Astrocyte of the cerebellum (primary cell): ENCODE measurements at regions not wholly inside any gene's neighbourhood (a gene's known extent, or its start where the extent isn't known, plus 50 kb on each side); places are given as distances from the start of the nearest gene placed in this dataset.

Experiments
- DNase-seq: peaks from one replicate; pipeline ENCODE4 v3.0.0-alpha.2; 2011; ENCODE audit warnings: low read depth
- H3K4me3 ChIP-seq: 2 replicates; pipeline ENCODE4 v1.5.1; 2011; ENCODE audit warnings: mild to moderate bottlenecking, low read depth, low read length, moderate library complexity
- CTCF ChIP-seq: IDR thresholded peaks from 2 replicates; pipeline ENCODE4 v1.5.1; 2012; ENCODE audit warnings: low read length, low read depth, moderate library complexity, mild to moderate bottlenecking; ENCODE audit errors: missing control alignments
- in situ Hi-C: cut with HindIII; loops from 2 replicates; pipeline ENCODE4 v1.10.0; 2017; ENCODE audit warnings: low sequenced_read_pairs

DNA sequence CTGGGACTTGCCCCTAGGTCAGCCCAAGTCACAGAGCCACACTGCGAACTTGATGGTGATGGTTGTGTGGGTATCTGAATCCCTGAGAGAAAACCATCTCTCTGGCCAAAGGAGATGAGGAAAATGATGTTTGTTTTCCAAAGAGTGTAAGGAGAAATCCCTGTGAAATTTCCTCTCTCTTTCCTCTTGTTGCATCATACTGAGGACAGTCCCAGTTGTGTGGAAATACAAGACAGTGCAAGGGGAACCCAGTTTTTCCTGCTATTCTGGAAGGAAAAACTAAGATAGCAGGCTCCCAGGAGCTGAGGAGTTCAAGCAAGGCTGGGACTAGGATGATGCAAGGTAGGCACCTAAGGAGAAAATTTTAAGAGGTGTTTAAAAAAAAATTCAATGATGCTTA lies 86.8 kb upstream of the TOM1L1 start:
- no peak overlapping the region for H3K4me3 ChIP-seq
- no peak for DNase-seq
- TF ChIP-seq CTCF: no peak
- in situ Hi-C loops: no loop called here

DNA sequence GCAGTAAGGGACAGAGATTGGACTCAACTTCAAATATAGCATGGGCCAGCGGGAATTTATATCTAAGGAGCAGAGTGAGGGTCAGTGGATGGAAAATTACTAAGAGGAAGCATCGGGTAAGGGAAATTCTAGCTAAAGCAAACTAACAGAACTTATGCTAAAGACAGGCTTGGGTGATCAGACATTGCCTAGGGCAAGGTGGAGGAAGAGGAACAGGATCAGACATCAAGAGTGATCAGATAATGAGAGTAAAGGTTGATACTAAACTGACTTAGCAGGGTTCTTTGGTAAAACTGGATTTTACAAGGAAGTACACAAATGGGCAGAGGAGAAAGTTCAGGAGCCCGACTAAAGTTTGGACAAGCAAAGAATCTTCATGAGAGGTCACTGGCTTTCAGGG lies 86.3 kb upstream of the TOM1L1 start:
- in situ Hi-C loops: no loop called here
- no peak for DNase-seq
- no peak for TF ChIP-seq CTCF
- no peak overlapping the region for H3K4me3 ChIP-seq

GRCh38 chr17:54834086-54834485 lies 66.6 kb upstream of the TOM1L1 start:
- no peak for TF ChIP-seq CTCF
- no peak overlapping the region for H3K4me3 ChIP-seq
- DNase-seq: no peak
- in situ Hi-C loops: no loop called here

DNA sequence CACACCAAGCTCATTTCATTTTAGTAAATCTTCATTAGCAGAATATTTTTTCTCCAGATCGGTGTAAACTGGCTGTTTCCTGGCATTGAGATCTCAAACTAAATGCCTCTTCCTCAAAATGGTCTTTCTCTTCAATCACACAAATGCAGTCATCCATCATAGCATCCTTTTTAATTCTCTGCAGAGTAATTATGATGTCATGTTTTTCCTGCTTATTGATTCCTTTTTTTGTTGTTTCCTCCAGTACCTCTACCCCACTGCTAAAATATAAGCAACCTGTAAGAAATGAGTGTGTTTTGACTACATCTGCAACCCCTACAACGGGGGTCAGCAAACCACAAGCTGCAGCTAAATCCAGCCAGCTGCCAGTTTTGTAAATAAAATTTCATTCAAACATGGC lies 65.6 kb upstream of the TOM1L1 start:
- in situ Hi-C loops: no loop called here
- no peak for DNase-seq
- H3K4me3 ChIP-seq: no peak overlapping the region
- no peak for TF ChIP-seq CTCF

- in situ Hi-C loops: no loop called here
- no peak overlapping the region for H3K4me3 ChIP-seq
- no peak for DNase-seq
- no peak for TF ChIP-seq CTCF
Observed at GRCh38 chr17:54836723-54837462, 63.8 kb upstream of the TOM1L1 start.

DNA sequence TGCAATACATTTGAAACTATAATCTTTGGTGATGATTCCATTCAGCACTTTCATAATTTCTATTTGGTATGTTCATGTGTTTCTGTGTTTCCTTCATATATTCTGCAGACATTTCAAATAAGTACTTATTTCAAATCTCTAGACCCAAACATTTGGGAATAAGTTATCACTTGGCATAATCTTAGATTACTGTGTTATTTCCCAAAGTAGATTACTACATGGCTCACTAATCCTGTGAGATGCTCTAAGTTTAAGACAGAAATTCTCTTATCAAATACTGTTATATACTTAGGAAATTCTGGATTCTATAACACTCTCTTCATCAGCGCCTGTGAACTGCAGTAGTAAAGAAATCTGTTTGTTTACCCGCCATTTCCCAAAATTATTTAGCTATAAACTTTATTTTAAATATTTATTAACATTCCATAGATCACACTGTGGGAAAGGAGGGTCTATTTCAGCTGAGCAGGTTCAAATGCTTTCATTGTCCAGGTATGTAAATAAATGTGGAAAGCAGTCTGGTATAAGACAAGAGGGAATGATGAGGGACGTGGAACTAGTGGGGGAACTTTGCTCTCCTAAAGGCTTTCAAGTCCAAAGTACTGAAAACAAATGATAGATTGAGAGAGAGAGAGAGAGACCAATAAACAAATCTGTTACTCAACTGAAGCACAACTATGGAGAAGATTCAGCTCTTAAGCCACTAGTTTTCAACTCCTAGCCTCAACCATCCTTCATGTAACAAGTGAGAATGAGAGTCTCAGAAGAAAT lies 61.8 kb upstream of the TOM1L1 start:
- in situ Hi-C loops: no loop called here
- H3K4me3 ChIP-seq: no peak overlapping the region
- TF ChIP-seq CTCF: no peak
- no peak for DNase-seq
